ENCODE measurements at regions not wholly inside any gene's neighbourhood (a gene's known extent, or its start where the extent isn't known, plus 50 kb on each side); places are given as distances from the start of the nearest gene placed in this dataset.

GRCh38 chr17:43329183-43329582 is 69.6 kb upstream of the ARL4D start:
- TF ChIP-seq EZH2 (IDR thresholded peaks at IDR 0.05; ENCODE audit: low read length, missing control alignments) (no peak), CTCF (conservative IDR thresholded peaks at IDR 0.05 in 1 of 2, IDR thresholded peaks at IDR 0.05 in 1 of 2; ENCODE audit: low read depth in 1 of 2, low read length in 2 of 2) (no peak)

Data from fibroblast of lung (primary cell).